ENCODE measurements at regions not wholly inside any gene's neighbourhood (a gene's known extent, or its start where the extent isn't known, plus 50 kb on each side); places are given as distances from the start of the nearest gene placed in this dataset.

DNA sequence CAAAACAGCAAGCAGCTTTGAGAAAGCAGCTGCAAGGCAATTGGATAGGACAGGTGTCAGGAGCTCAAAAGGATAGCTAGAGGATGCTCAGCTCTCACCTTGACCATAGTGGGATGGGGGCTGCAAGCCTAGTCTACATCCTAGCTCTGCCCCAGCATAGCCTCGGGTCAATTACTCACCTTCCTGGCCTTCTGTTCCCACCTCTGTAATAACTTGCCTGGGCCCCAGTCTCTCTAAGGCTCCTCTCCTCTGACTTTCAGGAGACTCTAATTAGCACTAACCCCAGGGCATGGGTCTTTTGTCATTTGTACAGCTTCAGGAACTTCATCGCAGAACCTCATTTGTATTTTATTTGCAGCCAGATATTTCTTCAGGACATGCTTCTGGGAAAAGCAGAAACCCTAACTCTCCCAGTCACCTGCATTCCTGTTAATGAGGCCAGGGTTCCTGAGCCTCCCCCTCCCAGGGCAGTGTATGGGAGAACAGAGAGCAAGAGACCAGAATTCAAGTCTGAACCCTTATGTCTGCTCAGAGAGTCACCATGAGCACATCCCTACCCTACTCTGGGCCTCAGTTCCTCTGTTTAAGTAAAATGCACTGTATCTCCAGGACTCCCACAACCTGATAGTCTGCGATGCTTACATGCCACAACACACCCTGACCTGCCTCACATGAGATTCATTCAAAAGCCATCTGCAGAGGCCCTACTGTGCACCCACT lies 108.1 kb downstream of the MATN1 start:
- TF ChIP-seq, protein P1, sequence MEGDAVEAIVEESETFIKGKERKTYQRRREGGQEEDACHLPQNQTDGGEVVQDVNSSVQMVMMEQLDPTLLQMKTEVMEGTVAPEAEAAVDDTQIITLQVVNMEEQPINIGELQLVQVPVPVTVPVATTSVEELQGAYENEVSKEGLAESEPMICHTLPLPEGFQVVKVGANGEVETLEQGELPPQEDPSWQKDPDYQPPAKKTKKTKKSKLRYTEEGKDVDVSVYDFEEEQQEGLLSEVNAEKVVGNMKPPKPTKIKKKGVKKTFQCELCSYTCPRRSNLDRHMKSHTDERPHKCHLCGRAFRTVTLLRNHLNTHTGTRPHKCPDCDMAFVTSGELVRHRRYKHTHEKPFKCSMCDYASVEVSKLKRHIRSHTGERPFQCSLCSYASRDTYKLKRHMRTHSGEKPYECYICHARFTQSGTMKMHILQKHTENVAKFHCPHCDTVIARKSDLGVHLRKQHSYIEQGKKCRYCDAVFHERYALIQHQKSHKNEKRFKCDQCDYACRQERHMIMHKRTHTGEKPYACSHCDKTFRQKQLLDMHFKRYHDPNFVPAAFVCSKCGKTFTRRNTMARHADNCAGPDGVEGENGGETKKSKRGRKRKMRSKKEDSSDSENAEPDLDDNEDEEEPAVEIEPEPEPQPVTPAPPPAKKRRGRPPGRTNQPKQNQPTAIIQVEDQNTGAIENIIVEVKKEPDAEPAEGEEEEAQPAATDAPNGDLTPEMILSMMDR (IDR thresholded peaks at IDR 0.05 in 4 of 5, conservative IDR thresholded peaks at IDR 0.05 in 1 of 5), result no peak
- TF ChIP-seq POLR2A (IDR thresholded peaks at IDR 0.05), result no peak

Data from gastrocnemius medialis (tissue), 4 donors.